CD8-positive, alpha-beta memory T cell (primary cell): ENCODE measurements at regions not wholly inside any gene's neighbourhood (a gene's known extent, or its start where the extent isn't known, plus 50 kb on each side); places are given as distances from the start of the nearest gene placed in this dataset.

Experiments used
- CTCF ChIA-PET: fragments of 350-600 bp; sonication (Branson Sonifier 250); formaldehyde crosslinking; loops from one replicate; lab custom pipeline; 2021; ENCODE audit warnings: antibody characterized with exemption; lab: Charles Lee
- POLR2A ChIA-PET: fragments of 350-600 bp; sonication (Branson Sonifier 250); formaldehyde crosslinking; loops from one replicate; lab custom pipeline; 2021; ENCODE audit warnings: antibody characterized with exemption; lab: Charles Lee
- DNase-seq, 5 donors: peaks; one replicate each; pipeline versions ENCODE4 v3.0.0 to v3.0.0-alpha.2; 2020 to 2022; ENCODE audit warnings: mixed read lengths in 1 of 5
- H3K27ac ChIP-seq: one replicate; pipeline ENCODE4 v1.7.0; 2013; ENCODE audit warnings: low read depth, mild to moderate bottlenecking, low read length, moderate library complexity
- H3K27me3 ChIP-seq: 2 replicates; pipeline ENCODE4 v1.7.0; 2013; ENCODE audit warnings: low read length, mild to moderate bottlenecking; ENCODE audit not compliant: insufficient read depth, poor library complexity, severe bottlenecking
- H3K36me3 ChIP-seq: 2 replicates; pipeline ENCODE4 v1.7.0; 2013; ENCODE audit warnings: mild to moderate bottlenecking, low read length, moderate library complexity; ENCODE audit not compliant: insufficient read depth
- H3K4me1 ChIP-seq: 2 replicates; pipeline ENCODE4 v1.7.0; 2013; ENCODE audit warnings: mild to moderate bottlenecking, low read length, moderate library complexity; ENCODE audit not compliant: insufficient read depth
- H3K4me3 ChIP-seq: 2 replicates; pipeline ENCODE4 v1.7.0; 2013; ENCODE audit warnings: mild to moderate bottlenecking, low read length
- H3K9me3 ChIP-seq: 2 replicates; pipeline ENCODE4 v1.7.0; 2013; ENCODE audit warnings: mild to moderate bottlenecking, low read length
- H3K27ac Mint-ChIP-seq, 8 donors: one replicate each; pipeline ENCODE4 v1.8.0; 2020 to 2021; ENCODE audit warnings: mixed read lengths in 8 of 8, mild to moderate bottlenecking in 6 of 8, inconsistent platforms in 3 of 8, moderate library complexity in 3 of 8
- H3K27me3 Mint-ChIP-seq, 2 donors: one replicate each; pipeline ENCODE4 v1.8.0; 2020 to 2021; ENCODE audit warnings: mixed read lengths in 2 of 2, mild to moderate bottlenecking in 1 of 2, moderate library complexity in 1 of 2
- H3K36me3 Mint-ChIP-seq, 3 donors: one replicate each; pipeline ENCODE4 v1.8.0; 2020 to 2021; ENCODE audit warnings: mixed read lengths in 3 of 3, inconsistent platforms in 1 of 3, mild to moderate bottlenecking in 1 of 3
- H3K4me1 Mint-ChIP-seq, 3 donors: one replicate each; pipeline ENCODE4 v1.8.0; 2020 to 2021; ENCODE audit warnings: mixed read lengths in 3 of 3, inconsistent platforms in 1 of 3, mild to moderate bottlenecking in 1 of 3
- H3K4me3 Mint-ChIP-seq, 7 donors: one replicate each; pipeline ENCODE4 v1.8.0; 2020 to 2021; ENCODE audit warnings: mixed read lengths in 7 of 7, mild to moderate bottlenecking in 6 of 7, moderate library complexity in 4 of 7, inconsistent platforms in 2 of 7
- H3K9me3 Mint-ChIP-seq, 5 donors: one replicate each; pipeline ENCODE4 v1.8.0; 2020 to 2022; ENCODE audit warnings: mixed read lengths in 5 of 5, mild to moderate bottlenecking in 3 of 5, moderate library complexity in 2 of 5, inconsistent platforms in 1 of 5

DNA sequence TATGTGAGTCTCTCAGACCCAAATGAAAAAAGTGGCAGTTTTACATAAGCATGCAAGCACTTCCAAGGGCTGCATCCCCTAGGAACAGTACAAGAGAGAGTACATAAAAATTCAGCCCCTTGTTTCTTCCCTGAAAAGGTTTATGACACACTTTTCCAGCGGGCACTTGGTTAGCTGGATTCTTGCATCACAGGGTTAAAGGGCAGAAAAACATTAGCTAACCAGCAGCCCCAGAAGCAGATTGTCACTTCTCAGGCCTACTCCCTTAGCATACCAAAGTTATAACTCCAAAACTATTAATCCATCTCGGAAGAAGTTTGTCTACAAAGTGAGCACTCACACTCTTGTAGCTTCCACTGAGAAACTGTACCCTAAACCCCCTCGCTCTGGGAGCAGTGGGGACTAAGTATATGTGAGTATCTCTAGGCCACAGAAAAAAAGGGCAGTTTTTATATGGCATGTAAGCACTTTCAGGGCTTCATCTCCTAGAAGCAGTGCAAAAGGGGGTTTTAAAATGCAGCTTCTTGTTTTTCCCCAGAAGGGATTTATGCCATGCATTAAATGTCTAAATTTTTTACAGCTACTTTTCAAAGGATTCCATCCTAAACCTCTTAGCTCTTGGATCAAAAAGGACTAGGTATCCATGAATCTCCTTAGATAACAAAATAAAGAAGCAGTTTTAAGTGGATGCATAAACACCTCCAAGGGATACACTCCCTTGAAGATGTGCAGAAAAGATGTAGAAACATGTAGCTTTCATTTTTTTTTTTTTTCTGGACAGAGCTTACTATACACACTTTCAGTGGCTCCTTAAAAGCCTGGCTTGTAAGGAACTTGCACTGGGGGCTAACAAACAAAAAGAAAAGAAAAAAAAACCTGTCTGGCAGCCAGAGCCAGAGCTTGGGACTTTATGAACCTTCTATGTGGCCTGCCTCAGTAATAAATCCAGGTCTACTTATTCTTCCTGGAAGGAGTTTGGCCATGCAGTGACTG is 956.7 kb downstream of the CCSER2 start:
- H3K36me3 Mint-ChIP-seq = no peaks in the 10 kb centered on the region

GRCh38 chr10:85293483-85293882 is 965.1 kb downstream of the CCSER2 start:
- no peaks in the 10 kb centered on the region for H3K36me3 Mint-ChIP-seq
- H3K27me3 Mint-ChIP-seq = no peaks in the 10 kb centered on the region

More for the DNA sequence above, 956.7 kb downstream of the CCSER2 start:
- CTCF ChIA-PET = no interaction called here
- no peak overlapping the region for H3K27ac ChIP-seq
- peaks cover 0 to 10% (median 2%) of the 10 kb centered on the region in 5 donors for H3K9me3 Mint-ChIP-seq
- H3K27me3 Mint-ChIP-seq = no peaks in the 10 kb centered on the region
- H3K4me1 Mint-ChIP-seq = no peaks in the 10 kb centered on the region
- no peaks in the 10 kb centered on the region for H3K27me3 ChIP-seq
- DNase-seq = no peak
- POLR2A ChIA-PET = no interaction called here
- no peaks in the 10 kb centered on the region for H3K36me3 ChIP-seq
- no peaks in the 10 kb centered on the region for H3K4me1 ChIP-seq
- H3K4me3 Mint-ChIP-seq = no peak overlapping the region
- H3K27ac Mint-ChIP-seq = no peak overlapping the region
- no peaks in the 10 kb centered on the region for H3K9me3 ChIP-seq
- H3K4me3 ChIP-seq = no peak overlapping the region

DNA sequence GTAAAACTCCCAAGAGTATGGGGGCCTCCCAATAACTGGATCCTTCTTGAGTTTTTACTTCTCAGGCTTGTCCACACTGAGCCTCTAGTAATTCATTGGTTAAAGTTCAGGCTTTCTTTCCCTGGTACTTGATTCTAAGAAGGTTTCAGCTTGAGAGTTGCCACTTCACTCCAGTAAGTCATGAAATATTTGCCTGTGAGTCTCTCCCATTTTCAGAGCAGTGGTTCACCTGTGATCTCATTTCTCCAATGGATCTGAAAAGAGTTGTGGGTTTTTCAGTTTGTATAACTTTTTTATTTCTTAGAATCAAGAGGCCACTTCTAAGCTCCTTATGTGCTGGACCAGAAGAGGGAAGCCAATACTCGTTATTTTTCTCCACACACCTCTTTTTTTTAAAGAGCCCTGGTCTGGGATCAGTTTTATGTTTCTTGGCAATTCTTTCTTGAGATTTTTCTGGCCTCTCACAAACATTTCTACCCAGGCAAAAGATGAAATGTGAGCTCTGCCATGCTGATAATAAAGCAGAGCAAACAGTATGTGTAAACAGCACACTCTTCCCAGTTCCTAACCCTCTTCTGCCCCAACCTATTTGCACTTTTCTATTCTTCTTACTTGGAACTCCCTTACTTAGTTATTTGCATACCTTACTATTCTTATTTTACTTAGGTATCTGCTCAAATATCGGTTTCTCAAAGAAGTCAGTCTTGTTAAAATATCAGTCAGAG is 983.4 kb downstream of the CCSER2 start:
- Histone ChIP-seq H3K27ac (no peak overlapping the region), H3K27me3 (no peaks in the 10 kb centered on the region), H3K4me1 (no peaks in the 10 kb centered on the region), H3K4me3 (no peak overlapping the region), H3K9me3 (no peaks in the 10 kb centered on the region), H3K36me3 (no peaks in the 10 kb centered on the region)
- no peak for DNase-seq
- Mint-ChIP-seq H3K27ac (no peak overlapping the region), H3K4me1 (no peaks in the 10 kb centered on the region), H3K4me3 (no peak overlapping the region), H3K36me3 (no peaks in the 10 kb centered on the region), H3K9me3 (peaks cover 0 to 2% (median 0%) of the 10 kb centered on the region in 5 donors), H3K27me3 (no peaks in the 10 kb centered on the region)
- POLR2A ChIA-PET = no interaction called here
- CTCF ChIA-PET = no interaction called here

More at GRCh38 chr10:85293483-85293882, 965.1 kb downstream of the CCSER2 start:
- Histone ChIP-seq H3K27me3 (no peaks in the 10 kb centered on the region), H3K9me3 (no peaks in the 10 kb centered on the region), H3K36me3 (no peaks in the 10 kb centered on the region), H3K4me3 (no peak overlapping the region), H3K4me1 (no peaks in the 10 kb centered on the region), H3K27ac (no peak overlapping the region)
- no peaks in the 10 kb centered on the region for H3K4me1 Mint-ChIP-seq
- no peak overlapping the region for H3K4me3 Mint-ChIP-seq
- ChIA-PET POLR2A (no interaction called here), CTCF (no interaction called here)
- no peak for DNase-seq
- H3K27ac Mint-ChIP-seq = no peak overlapping the region
- H3K9me3 Mint-ChIP-seq = peaks cover 0 to 6% (median 0%) of the 10 kb centered on the region in 5 donors

DNA sequence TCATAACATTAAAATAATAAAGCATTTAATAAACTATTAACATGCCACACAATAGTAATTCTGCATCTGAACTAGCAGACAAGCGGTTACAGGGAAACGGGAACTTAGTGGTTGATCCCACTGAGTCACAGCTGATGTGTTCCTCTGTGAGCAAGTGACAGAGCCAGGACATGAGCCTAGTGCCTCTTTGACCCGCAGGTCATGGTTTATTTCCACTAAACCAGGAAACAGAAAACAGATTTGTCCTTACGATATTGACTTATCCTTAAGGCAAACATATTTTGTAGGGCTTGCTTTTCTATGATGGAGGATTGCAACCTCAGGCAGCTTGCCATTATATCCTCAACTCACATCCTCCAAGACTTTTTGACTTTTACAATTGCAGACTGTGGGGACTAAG is 987.3 kb downstream of the CCSER2 start:
- no peak overlapping the region for H3K4me3 Mint-ChIP-seq
- no peak overlapping the region for H3K4me3 ChIP-seq
- H3K4me1 ChIP-seq = no peaks in the 10 kb centered on the region
- no peaks in the 10 kb centered on the region for H3K36me3 ChIP-seq
- CTCF ChIA-PET = no interaction called here
- H3K27me3 ChIP-seq = no peaks in the 10 kb centered on the region
- no peaks in the 10 kb centered on the region for H3K9me3 ChIP-seq
- H3K27ac ChIP-seq = no peak overlapping the region
- H3K27ac Mint-ChIP-seq = no peak overlapping the region
- no peak for DNase-seq
- POLR2A ChIA-PET = no interaction called here
- H3K27me3 Mint-ChIP-seq = no peaks in the 10 kb centered on the region
- H3K4me1 Mint-ChIP-seq = no peaks in the 10 kb centered on the region
- no peaks in the 10 kb centered on the region for H3K36me3 Mint-ChIP-seq
- peaks cover 0 to 2% (median 0%) of the 10 kb centered on the region in 5 donors for H3K9me3 Mint-ChIP-seq

GRCh38 chr10:85316276-85316675 is 987.9 kb downstream of the CCSER2 start:
- H3K4me3 ChIP-seq = no peak overlapping the region
- Mint-ChIP-seq H3K9me3 (peaks cover 0 to 2% (median 0%) of the 10 kb centered on the region in 5 donors), H3K4me1 (no peaks in the 10 kb centered on the region), H3K4me3 (no peak overlapping the region), H3K27ac (no peak overlapping the region), H3K36me3 (no peaks in the 10 kb centered on the region), H3K27me3 (no peaks in the 10 kb centered on the region)
- no peaks in the 10 kb centered on the region for H3K4me1 ChIP-seq
- no peaks in the 10 kb centered on the region for H3K27me3 ChIP-seq
- H3K27ac ChIP-seq = no peak overlapping the region
- CTCF ChIA-PET = no interaction called here
- H3K9me3 ChIP-seq = no peaks in the 10 kb centered on the region
- POLR2A ChIA-PET = no interaction called here
- DNase-seq = no peak
- H3K36me3 ChIP-seq = no peaks in the 10 kb centered on the region

DNA sequence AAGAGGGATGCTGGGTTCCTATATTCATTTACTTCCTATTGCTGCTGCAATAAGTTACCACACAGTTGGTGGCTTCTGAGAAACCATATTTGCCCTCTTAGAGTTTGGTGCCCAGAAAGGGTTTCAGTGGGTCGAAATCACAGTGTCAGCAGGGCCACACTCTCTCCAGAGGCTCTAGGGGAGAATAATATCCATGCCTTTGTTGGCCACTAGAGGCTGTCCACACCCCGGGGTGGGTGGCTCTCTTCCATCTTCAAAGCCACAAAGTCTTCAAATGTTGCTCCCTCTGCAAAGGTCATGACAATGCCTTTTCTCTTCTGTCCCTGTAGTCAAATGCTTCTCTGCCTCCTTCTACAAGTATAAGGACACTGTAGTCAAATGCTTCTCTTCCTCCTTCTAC is 989.4 kb downstream of the CCSER2 start:
- no peaks in the 10 kb centered on the region for H3K4me1 ChIP-seq
- H3K4me1 Mint-ChIP-seq = no peaks in the 10 kb centered on the region
- CTCF ChIA-PET = no interaction called here

DNA sequence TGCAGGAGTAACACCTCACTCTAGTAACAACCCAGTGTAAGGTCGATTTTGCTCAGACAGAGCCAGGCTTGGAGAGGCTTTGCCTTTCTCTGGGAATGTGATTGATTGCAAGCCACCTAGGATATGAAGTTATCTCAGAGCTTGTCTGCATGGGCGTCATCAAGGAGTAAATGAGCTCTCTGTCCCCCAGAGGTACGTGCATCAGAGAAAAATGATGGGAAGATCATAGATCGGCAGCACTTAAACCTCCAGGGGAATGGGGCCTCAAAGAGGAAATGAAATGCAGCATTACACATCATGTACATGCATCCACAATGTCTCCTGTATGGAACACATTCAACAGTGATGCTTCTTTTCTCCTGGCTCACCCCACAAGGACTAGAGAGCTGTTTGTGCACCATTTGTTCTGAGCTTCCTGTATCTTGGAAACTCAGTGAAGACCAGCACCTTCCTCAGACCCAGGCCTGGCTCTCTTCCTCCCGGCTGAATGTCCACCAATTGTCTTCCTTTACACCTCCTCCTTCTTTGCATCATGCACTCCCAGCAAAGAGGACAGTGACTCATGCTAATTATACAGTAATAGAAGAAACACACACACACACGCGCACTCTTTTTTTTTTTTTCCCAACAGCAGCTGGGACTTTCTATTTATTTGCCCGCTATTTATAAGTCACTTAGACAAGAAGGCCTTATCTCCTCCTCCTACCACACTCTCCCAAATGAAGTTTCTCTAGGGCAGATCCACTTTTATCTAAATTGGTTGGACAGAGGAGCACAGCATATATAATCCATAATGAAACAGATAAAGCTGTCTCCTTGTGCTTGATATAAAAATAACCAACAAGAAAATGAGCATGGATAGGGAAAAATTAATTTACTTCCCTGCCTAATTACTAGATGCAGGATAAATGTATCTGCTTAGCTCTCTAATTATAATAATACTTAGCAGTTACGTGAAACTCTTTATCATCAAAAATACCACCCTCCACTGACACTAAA is 990.7 kb downstream of the CCSER2 start:
- no peak for DNase-seq
- CTCF ChIA-PET = no interaction called here
- POLR2A ChIA-PET = no interaction called here

More for the DNA sequence above, 989.4 kb downstream of the CCSER2 start:
- DNase-seq = no peak
- POLR2A ChIA-PET = no interaction called here
- no peaks in the 10 kb centered on the region for H3K27me3 ChIP-seq
- Mint-ChIP-seq H3K36me3 (no peaks in the 10 kb centered on the region), H3K27ac (no peak overlapping the region), H3K4me3 (no peak overlapping the region), H3K9me3 (peaks cover 0 to 2% (median 0%) of the 10 kb centered on the region in 5 donors), H3K27me3 (no peaks in the 10 kb centered on the region)
- no peaks in the 10 kb centered on the region for H3K9me3 ChIP-seq
- H3K36me3 ChIP-seq = no peaks in the 10 kb centered on the region
- no peak overlapping the region for H3K4me3 ChIP-seq
- H3K27ac ChIP-seq = no peak overlapping the region

More for the DNA sequence above, 990.7 kb downstream of the CCSER2 start:
- Histone ChIP-seq H3K27me3 (no peaks in the 10 kb centered on the region), H3K4me3 (no peak overlapping the region), H3K27ac (no peak overlapping the region), H3K9me3 (no peaks in the 10 kb centered on the region), H3K4me1 (no peaks in the 10 kb centered on the region), H3K36me3 (no peaks in the 10 kb centered on the region)
- Mint-ChIP-seq H3K27me3 (no peaks in the 10 kb centered on the region), H3K4me1 (no peaks in the 10 kb centered on the region), H3K27ac (no peak overlapping the region), H3K4me3 (no peak overlapping the region), H3K36me3 (no peaks in the 10 kb centered on the region), H3K9me3 (peaks cover 0 to 2% (median 0%) of the 10 kb centered on the region in 5 donors)
